GM19468 (cell line): ENCODE measurements at regions not wholly inside any gene's neighbourhood (a gene's known extent, or its start where the extent isn't known, plus 50 kb on each side); places are given as distances from the start of the nearest gene placed in this dataset.

Source experiments
- ATAC-seq: cut with Tn5 transposase; IDR thresholded peaks from one replicate; pipeline ENCODE4 v1.9.1; 2021; ENCODE audit warnings: mild to moderate bottlenecking, moderate library complexity, moderate number of reproducible peaks; ENCODE audit not compliant: unreplicated experiment; ENCODE audit errors: extremely low read depth

DNA sequence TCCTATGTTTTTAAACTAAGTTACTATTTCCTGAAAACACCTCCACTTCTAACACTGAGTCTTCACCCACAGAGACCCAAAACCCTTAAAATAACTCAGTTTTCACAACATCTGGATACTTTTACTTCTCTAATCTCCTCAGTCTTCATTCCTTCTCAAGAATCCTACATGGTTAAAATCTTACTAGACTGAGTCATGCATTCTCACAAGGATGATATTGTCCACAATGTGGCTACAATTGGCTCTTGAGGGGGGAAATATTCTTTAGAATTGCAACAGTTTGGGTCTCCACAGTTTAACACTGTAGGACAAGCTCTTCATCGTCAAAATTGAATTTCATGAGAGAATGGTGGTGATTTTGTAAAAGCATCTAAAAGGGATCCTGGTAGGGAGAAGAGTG is 397.1 kb downstream of the SLITRK5 start:
- ATAC-seq = no peak

DNA sequence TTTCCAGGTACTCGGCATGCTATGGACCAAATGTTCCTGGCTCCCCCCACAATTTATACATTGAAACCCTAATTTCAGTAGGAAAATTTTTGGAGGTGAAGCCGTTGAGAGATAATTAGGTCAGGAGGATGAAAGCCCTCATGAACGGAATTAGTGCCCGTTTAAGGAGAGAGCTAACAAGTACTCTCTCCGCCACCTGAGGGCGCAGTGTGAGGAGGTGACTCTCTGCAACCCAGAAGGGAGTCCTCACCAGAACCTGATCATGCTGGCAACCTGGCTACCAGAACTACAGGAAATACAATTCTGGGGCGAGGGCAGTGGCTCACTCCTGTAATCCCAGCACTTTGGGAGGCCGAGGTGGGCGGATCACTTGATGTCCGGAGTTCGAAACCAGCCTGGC is 397.8 kb downstream of the SLITRK5 start:
- ATAC-seq = no peak

DNA sequence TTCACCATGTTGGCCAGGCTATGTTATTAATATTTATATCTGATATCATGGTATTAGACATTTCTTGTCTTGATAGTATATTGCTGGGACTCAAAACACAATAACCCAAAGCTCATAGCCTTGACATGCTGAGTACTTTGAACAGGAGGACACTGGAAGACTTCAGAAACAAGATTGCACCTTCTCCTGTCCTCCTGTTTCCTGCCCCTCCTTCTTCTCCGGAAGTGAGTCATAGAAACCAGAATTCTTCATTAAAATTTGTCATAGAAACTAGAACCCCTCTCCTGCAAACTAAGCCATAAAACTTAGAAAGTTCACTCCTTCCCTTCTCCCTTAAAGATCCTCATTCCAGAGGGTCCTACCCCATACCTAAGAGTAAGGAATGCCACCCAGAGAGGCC is 400.2 kb downstream of the SLITRK5 start:
- ATAC-seq = no peak

- no peak for ATAC-seq
Measured at GRCh38 chr13:88074794-88075510, 403.8 kb downstream of the SLITRK5 start.

- ATAC-seq = no peak
Measured at GRCh38 chr13:88085036-88085435, 413.9 kb downstream of the SLITRK5 start.

DNA sequence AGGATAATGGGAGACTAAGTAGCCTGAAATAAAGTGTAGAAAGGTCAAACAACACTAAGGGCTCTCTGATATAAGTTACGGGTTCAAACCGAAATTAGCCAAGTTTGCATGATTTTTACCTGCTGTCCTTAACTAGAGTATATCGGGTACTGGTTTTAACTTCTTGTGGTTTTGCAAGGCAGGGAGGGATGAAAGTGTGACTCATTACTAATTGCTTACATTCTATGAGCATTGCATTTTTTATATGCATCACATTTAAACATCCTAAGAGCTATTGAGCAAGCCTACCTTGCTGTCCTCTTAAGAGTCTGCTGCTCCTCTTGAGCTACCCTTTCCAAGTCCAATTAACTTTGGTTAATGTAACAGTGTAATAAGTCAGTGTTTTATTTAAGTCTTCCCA is 415.4 kb downstream of the SLITRK5 start:
- ATAC-seq = no peak

DNA sequence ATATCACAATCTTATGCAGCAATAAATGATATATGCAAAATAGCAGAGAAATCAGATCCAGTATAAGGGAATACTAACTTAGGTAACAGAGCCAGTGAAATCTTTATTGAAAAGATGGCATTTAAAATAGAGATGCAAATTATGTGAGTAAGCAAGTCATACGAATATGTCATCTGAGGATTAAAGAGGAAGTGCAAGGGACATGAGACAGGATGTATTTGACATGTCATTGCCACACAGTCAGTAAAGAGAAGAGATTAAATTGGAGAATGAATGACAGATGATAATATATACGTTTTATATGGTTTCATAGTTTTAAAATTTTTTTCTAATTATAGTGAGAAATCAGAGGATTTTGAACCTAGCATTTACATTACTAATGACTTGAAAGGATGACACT is 426.4 kb downstream of the SLITRK5 start:
- no peak for ATAC-seq

DNA sequence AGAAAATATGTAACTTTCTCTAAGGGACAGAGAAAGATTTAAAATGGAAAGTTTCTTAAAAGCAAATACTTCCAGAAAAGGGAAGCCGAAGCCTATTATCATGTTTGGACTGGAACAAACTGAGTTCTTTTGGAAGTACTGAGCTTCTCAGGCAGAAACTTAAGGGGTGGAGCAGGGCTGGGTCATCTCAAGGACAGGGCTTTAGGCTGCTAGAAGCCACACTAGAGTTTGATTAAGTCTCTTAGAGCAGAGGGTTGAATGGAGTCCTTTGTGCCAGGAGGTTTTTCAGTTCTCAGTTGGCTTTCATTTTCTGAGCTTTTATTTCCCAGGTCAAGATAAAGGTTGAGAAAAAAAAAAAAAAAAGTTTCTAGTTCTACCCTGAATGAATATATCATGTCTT is 432.7 kb downstream of the SLITRK5 start:
- no peak for ATAC-seq

DNA sequence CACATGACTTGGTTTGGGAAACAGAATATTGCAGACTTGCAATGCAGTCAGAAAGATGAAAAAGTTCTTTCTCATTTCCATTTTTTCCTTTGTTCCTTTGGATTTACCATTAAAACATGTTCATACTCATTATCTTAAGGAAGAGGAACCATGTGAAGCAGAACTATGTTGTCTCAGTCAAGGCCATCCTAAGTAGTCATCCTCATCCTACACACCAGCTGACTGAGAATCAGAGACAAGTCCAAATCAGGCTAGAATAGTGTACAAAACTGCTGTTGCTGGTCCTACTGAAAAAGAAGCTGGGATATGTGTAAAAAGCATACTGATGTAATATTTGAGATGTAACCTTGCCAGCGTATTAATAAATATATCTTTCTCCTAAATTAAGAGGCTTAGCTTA is 433.4 kb downstream of the SLITRK5 start:
- ATAC-seq = no peak

GRCh38 chr13:88107570-88107969 is 436.4 kb downstream of the SLITRK5 start:
- no peak for ATAC-seq

DNA sequence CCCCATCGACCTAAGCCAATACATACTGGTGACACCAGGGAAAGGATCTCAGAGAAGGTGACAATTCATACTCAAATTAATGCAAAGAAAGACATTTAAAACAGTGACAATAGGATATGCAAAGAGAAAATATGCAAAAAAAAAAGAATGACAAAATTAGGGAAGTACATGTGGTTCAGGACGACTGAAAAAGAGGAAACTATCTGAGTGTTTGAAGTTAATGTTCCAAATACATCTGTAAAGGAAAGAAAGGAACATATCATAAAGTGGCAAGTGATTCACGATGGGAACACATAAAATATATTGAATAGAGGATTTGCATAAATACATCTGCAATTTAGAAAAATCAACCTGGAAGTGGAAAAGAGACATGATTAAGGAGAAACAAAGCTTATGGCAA is 441.4 kb downstream of the SLITRK5 start:
- ATAC-seq = no peak

GRCh38 chr13:88115976-88116375 is 444.8 kb downstream of the SLITRK5 start:
- no peak for ATAC-seq

GRCh38 chr13:88118952-88119351 is 447.8 kb downstream of the SLITRK5 start:
- ATAC-seq = no peak

GRCh38 chr13:88124142-88124541 is 453.0 kb downstream of the SLITRK5 start:
- ATAC-seq = no peak

DNA sequence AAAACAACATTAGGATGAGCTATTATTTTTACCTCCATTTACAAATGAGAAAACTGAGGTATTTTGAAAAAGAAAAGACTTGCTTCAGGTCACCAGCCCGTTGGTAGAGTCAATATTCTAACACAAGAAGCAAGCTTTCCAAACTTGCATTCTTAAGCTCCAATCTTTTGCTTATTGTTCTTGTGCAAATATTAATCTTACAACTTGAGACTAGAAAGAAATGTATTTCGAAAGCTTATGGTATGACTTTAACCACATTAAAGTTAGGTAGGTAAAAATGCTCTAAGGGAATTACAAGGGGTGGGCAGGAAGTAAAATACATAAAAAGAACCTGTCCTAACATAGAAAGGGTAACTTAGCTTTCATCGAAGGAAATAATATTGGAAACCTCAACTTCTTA is 453.9 kb downstream of the SLITRK5 start:
- no peak for ATAC-seq

DNA sequence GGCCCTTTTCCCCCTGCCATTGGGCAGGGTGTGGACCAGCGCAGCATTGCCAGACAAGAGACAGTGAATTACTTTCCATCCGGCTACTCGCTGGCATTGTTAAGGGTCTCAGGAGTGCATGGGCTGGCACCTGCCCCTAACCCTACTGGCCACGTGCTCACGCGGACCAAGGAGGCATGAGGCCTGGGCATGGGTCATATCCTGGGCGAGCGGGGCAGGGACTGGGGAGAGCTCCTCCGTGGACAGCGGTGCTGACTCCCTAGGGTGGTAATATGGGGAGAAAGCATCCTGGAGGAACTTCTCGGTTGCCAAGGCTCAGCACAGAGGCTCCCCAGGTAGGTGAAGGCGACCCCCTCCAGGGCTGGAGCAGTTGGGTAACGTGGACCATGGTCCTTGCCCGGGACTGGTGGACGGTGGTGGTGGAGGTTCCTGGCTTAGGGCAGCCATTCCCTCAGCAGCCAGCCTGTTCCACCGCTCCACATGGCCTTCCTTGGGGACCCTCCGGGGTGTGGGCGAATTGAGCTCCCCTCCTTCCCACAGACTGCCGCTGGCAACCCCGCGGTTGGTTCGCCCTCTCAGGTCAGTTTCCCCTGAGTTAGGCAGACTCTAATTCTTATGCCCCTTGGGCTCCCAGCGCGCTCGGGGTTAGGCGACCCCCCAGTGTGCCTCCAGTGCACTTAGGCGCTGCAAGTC is 465.1 kb downstream of the SLITRK5 start:
- no peak for ATAC-seq

DNA sequence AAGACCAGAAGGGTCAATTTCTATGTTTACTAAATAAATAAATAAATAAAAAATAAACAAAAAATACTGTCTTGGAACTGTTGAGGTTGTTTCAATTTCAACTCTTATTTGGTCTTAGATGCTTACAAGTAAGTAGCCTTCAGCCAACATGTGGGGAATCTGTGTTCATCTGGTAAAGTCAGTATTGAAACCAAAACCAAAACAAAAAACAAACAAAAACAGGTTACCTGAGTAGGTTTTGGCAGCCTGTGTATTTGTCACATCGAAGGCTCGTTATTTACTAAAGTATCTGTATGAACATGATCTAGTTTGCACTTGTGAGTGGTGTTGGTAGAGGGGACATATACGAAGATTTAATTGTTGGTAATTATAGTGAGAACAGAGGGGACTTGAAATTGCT is 471.5 kb downstream of the SLITRK5 start:
- no peak for ATAC-seq

DNA sequence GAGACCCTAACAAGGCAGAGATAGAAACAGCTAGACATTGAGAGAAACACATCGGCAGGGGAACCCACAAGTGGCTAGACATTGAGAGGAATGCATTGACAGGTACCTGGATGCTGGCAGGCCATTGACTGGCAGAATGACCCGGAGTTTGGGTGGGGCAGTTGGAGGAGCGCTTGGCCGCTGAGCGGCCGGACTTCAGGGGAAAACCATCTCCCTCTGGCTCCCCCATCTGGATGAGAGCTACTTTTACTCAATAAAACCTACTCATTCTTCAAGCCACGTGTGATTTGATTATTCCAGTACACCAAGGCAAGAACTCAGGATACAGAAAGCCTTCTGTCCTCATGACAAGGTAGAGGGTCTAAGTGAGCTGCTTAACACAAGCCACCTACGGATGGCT is 473.4 kb downstream of the SLITRK5 start:
- no peak for ATAC-seq

DNA sequence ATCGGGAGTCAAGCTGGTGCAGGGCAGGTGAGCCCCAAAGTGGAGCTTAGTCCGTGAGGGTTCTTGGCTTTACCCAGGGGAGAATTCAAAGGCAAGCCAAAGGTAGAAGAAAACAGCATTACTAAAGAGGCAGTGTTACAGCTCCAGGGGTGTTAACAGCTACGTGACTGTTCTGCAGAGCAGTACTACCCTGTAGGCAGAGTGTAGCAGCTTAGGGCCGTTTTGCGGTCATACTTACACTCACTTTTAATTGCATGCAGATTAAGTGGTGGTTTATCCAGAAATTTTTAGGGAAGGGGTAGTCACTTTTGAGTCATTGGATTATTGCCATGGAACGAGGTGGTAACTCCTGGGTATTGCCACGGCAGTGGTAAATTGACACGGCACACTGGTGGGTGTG is 482.2 kb downstream of the SLITRK5 start:
- ATAC-seq = no peak

DNA sequence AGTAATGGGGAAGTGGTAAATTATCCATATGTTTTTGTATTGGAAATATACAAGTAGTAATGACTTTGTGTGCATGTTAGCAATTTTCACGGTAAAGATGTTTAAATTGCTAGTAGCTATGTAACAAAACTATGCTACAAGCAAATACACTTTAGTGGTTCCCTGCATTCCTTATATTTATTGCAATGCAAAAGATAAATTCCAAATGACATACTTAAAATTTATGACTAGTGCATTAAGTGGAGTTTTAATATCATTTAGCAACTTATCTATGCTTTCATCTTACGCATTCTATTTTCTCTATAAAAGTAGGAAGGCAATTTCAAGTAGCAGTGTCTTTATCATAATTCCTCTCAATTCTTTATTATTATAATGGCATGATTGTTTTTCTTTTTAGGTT is 482.8 kb downstream of the SLITRK5 start:
- ATAC-seq = no peak

DNA sequence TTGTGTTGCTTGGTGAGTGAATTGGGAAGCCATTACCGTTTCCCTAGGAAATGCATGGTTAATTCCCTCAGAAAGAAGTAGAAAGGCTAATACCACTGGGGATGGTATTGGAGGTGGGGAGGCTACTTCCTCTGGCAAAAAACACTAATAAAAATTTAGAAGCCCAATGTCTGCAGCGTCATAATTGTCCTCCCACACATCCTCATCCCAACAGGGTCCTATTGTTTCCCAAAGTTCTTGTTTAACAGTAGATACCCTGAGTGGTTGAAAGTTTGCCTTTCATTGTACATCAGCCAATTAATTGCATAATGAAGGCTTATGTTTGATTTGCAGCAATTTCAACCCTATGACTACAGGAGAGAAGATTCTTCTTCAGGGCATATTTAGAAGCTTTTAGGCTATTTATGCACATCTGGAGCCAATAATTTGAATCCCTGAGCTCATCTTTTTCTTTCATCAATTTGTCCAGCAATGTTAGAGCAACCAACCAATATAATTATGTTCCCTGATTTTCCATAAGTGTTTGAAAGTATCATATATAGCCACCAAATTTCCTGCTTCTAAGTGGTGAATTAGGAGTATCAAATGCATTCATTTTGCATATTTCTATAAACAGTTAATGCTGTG is 491.0 kb downstream of the SLITRK5 start:
- ATAC-seq = no peak

DNA sequence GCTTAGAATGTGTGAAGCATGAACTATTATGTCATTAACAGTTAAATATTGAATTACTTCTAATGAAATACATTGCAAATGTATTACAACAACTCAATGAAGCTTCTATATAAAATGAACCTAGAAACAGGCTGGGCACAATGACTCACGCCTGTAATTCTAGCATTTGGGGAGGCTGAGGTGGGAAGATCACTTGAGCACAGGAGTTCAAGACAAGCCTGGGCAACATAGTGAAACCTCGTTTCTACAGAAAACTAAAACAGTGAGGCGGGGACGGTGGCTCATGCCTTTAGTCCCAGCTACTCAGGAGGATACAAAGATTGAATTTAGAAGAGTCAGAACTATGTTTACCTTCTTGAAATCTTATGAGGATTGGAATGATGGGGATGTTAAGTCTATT is 505.1 kb downstream of the SLITRK5 start:
- no peak for ATAC-seq
